AG10803 (cell line): ENCODE measurements at regions not wholly inside any gene's neighbourhood (a gene's known extent, or its start where the extent isn't known, plus 50 kb on each side); places are given as distances from the start of the nearest gene placed in this dataset.

ENCODE experiments used
- DNase-seq: peaks from one replicate; pipeline ENCODE4 v3.0.0; 2010; ENCODE audit warnings: low read depth
- H3K4me3 ChIP-seq: 2 replicates; pipeline ENCODE4 v1.5.1; 2011; ENCODE audit warnings: mild to moderate bottlenecking, low read length, control low read depth
- TF ChIP-seq, protein P1 (sequence below): conservative IDR thresholded peaks from 2 replicates; pipeline ENCODE4 v1.5.1; 2011; ENCODE audit warnings: mild to moderate bottlenecking, low read length, control low read depth, inconsistent platforms

DNA sequence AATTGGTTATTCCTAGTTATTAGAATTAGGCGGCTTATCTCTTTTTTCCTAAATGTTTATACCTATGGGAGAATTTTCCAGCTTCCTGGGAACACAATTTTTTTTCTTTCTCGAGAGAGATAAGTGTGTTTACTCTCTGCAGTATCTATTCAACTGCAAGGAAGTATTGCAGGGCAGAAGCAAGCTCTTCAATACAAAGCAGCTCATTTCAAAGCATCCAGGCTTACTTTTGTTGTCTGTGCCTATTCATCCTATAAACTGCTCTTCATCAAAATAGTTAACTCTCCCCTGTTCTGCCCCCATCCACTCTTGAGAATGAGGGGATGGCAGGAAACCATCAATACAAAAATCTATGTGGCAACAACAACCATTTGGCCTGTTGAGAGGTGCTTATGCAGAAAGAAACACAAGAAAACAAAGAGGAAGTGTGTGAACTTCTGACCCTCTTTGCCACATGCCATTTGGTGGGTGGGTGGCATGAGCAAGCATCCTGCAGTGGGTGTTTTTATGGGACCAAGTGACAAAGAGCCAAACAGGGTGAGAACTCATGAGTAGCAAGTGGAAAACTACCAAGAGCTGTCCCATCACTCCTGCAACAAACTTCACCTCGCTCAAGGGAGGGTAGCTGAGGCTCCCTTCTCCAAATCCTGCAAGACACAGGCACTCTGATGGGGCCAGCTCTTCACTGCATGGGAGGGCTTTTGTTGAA is 50.6 kb upstream of the MRPS6 start:
- TF ChIP-seq, protein P1, sequence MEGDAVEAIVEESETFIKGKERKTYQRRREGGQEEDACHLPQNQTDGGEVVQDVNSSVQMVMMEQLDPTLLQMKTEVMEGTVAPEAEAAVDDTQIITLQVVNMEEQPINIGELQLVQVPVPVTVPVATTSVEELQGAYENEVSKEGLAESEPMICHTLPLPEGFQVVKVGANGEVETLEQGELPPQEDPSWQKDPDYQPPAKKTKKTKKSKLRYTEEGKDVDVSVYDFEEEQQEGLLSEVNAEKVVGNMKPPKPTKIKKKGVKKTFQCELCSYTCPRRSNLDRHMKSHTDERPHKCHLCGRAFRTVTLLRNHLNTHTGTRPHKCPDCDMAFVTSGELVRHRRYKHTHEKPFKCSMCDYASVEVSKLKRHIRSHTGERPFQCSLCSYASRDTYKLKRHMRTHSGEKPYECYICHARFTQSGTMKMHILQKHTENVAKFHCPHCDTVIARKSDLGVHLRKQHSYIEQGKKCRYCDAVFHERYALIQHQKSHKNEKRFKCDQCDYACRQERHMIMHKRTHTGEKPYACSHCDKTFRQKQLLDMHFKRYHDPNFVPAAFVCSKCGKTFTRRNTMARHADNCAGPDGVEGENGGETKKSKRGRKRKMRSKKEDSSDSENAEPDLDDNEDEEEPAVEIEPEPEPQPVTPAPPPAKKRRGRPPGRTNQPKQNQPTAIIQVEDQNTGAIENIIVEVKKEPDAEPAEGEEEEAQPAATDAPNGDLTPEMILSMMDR = no peak
- H3K4me3 ChIP-seq = no peak overlapping the region
- DNase-seq = peak; percentile 15

DNA sequence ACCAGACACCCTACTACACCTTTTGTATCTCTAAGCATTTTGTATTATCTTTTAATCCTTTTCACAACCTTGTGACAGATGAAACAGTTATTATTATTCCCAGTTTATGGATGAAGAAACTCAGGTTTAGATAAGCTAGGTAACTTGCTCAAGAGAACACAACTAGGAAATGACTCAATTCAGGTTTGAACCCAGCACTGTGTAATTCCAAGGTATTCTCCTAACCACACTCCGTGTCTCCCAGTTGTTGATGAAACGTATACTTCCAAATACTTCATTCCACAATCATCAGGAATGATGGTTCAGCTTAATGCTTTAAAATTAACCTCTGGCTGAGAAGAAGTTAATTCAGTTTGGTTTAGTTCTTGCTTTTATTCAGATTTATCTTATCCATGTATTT is 51.7 kb upstream of the MRPS6 start:
- TF ChIP-seq, protein P1 = no peak
- DNase-seq = no peak
- no peak overlapping the region for H3K4me3 ChIP-seq

GRCh38 chr21:34020983-34021553 is 52.3 kb upstream of the MRPS6 start:
- TF ChIP-seq, protein P1 = no peak
- H3K4me3 ChIP-seq = no peak overlapping the region
- DNase-seq = no peak

DNA sequence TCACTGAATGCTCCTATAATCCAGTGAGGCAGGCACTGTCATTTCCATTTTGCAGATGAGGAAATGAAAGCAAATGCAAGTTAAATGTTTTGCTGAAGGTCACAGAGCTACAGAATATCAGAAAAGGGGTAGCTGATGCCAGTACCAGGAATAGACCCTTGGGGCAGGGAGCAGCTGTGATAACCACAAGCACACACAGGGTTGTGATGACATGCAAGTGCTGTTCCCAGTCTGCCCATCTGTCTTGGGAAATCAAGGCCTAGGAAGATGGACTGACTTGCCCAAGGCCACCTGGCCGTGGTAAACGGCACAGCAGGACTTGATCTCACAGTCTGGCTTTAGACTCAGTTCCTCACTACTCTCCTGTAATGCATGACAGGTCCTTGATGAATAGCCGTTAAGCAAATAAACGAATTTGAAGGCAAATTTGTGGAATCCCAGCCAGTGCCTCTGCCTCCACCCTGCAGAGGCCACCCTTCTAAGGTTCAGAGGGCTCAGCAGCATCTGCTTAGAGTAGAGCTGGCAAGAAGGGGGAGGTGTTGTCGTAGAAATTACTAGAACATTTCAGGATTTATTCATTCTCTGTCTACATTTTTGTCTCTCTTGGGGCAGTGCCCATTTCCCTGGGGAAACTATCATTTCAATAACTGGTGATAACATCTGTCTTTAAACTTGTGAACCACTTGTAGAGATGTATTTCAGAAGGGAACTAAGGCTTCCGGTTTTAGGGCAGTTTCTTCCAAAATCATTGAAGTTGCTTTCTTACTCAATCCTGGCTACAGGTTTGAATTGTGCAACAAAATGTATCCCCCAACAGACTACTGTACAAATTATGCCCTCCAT is 53.2 kb upstream of the MRPS6 start:
- TF ChIP-seq, protein P1 = no peak
- peak; percentile 28 for DNase-seq
- H3K4me3 ChIP-seq = no peak overlapping the region

DNA sequence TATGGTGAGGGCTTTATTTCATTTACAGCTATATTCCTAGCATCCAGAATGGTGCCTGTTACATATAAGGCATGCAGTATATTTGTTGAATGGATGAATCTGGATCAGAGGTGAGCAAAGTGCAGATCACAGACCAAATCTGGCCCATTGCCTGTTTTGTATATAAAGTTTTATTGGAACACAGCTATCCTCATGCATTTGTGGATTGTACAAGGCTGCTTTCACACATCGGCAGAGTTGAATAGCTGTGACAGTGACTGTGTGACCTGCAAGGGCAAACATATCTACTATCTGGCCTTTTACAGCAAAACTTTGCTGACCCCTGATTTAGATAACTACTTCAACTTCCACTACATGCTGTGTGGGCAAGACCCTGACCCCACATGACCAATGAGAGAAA is 54.0 kb upstream of the MRPS6 start:
- H3K4me3 ChIP-seq = no peak overlapping the region
- no peak for DNase-seq
- TF ChIP-seq, protein P1 = no peak

DNA sequence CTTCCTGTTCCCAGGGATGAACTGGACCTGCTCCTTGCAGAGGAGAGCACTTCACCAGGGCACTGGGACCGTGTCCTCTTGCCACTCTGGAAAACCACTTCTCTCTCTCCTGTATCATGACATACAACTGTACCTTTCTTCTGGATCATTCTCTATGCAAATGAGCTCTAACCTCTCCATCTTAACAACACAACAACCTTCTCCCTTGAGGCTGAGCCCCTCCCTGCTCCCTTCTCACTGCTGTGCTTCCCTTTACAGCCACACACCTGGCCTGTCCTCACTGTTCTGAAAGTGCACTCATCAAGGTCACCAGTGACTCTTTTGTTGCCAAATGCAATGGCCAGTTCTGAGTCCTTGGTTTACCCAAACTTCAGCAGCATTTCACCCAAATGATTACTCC is 54.5 kb upstream of the MRPS6 start:
- DNase-seq = no peak
- H3K4me3 ChIP-seq = no peak overlapping the region
- TF ChIP-seq, protein P1 = no peak

DNA sequence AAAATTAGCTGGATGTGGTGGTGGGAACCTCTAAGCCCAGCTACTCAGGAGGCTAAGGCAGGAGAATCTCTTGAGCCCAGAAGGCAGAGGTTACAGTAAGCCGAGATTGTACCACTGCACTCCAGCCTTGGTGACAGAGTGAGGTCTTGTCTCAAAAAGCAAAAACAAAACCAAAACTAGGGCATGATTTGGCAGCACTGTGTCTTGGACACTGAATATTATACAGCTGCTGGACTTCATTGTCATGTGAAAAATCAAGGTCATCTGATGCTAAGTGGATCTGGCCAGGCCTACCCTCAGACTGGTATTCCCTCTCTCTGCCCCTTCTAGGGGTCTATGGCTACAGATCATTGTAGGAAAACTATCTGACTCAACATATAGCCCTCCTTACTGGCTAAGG is 55.2 kb upstream of the MRPS6 start:
- DNase-seq = no peak
- no peak overlapping the region for H3K4me3 ChIP-seq
- TF ChIP-seq, protein P1 = no peak
